Type B pancreatic cell (in vitro differentiated cells): ENCODE measurements at regions not wholly inside any gene's neighbourhood (a gene's known extent, or its start where the extent isn't known, plus 50 kb on each side); places are given as distances from the start of the nearest gene placed in this dataset.
A peak's percentile ranks its signal among the peaks of the same experiment; 100 is the strongest.

Experiments used
- DNase-seq: peaks from one replicate; pipeline ENCODE4 v3.0.0; 2021; ENCODE audit warnings: mixed read lengths; ENCODE audit not compliant: unreplicated experiment; ENCODE audit errors: extremely low spot score
- H3K27ac Mint-ChIP-seq: 2 replicates; pipeline ENCODE4 v1.8.0; 2021; ENCODE audit warnings: mild to moderate bottlenecking, mixed read lengths
- H3K27me3 Mint-ChIP-seq: 2 replicates; pipeline ENCODE4 v1.8.0; 2021; ENCODE audit warnings: mixed read lengths
- H3K36me3 Mint-ChIP-seq: 2 replicates; pipeline ENCODE4 v1.8.0; 2021; ENCODE audit warnings: mixed read lengths
- H3K4me1 Mint-ChIP-seq: one replicate; pipeline ENCODE4 v1.8.0; 2021; ENCODE audit warnings: mixed read lengths; ENCODE audit not compliant: unreplicated experiment
- H3K4me3 Mint-ChIP-seq: 2 replicates; pipeline ENCODE4 v1.8.0; 2021; ENCODE audit warnings: mild to moderate bottlenecking, mixed read lengths
- H3K9me3 Mint-ChIP-seq: 2 replicates; pipeline ENCODE4 v1.8.0; 2021; ENCODE audit warnings: mixed read lengths
- TF ChIP-seq, protein P1 (sequence below): fragments of 200-600 bp; sonication (generic); conservative IDR thresholded peaks from 2 replicates; pipeline ENCODE4 v1.5.0; 2021; ENCODE audit warnings: antibody characterized with exemption, mild to moderate bottlenecking

GRCh38 chr16:86732621-86733295 is 154.4 kb downstream of the FOXL1 start:
- H3K4me3 Mint-ChIP-seq = peak overlapping the region; percentile 43
- TF ChIP-seq, protein P1, sequence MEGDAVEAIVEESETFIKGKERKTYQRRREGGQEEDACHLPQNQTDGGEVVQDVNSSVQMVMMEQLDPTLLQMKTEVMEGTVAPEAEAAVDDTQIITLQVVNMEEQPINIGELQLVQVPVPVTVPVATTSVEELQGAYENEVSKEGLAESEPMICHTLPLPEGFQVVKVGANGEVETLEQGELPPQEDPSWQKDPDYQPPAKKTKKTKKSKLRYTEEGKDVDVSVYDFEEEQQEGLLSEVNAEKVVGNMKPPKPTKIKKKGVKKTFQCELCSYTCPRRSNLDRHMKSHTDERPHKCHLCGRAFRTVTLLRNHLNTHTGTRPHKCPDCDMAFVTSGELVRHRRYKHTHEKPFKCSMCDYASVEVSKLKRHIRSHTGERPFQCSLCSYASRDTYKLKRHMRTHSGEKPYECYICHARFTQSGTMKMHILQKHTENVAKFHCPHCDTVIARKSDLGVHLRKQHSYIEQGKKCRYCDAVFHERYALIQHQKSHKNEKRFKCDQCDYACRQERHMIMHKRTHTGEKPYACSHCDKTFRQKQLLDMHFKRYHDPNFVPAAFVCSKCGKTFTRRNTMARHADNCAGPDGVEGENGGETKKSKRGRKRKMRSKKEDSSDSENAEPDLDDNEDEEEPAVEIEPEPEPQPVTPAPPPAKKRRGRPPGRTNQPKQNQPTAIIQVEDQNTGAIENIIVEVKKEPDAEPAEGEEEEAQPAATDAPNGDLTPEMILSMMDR = no peak
- no peak for DNase-seq
- H3K4me1 Mint-ChIP-seq = peaks cover 48% of the 10 kb centered on the region
- H3K27me3 Mint-ChIP-seq = peaks cover 87% of the 10 kb centered on the region
- no peaks in the 10 kb centered on the region for H3K9me3 Mint-ChIP-seq
- peak overlapping the region; percentile 19 for H3K27ac Mint-ChIP-seq
- no peaks in the 10 kb centered on the region for H3K36me3 Mint-ChIP-seq

DNA sequence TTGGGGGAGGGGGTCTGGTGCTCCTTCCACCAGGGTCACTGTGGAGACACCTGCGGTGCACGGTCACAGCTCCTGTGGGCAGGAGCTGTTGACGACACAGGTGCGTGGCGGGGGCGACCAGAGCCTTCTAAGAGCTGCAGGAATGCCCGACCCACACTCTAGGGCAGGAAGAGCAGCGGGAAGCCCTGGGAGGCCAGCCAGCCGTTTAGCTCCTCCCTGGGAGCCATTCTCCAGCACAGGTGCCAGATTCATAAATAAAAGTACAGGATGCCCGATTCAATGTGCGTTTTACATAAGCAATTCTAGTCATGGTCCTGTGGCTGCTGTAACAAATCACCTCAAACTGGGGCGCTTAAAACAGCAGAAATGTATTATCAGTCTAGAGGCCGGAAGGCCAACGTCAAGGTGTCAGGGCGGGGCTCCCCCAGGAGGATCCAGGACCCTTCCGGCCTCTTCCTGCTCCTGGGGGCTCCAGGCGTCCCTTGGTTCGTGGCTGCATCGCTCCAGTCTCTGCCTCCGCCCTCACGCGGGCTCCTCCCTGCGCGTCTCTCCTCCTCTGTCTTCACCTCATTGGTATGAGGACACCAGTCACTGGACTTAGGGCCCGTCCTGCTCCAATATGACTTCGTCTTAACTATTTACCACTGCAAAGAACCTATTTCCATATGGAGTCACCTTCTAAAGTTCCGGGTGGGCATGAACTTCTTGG is 155.4 kb downstream of the FOXL1 start:
- peak overlapping the region; percentile 68 for H3K4me3 Mint-ChIP-seq
- H3K27me3 Mint-ChIP-seq = peaks cover 81% of the 10 kb centered on the region
- DNase-seq = no peak
- peaks cover under 1% of the 10 kb centered on the region for H3K9me3 Mint-ChIP-seq
- H3K4me1 Mint-ChIP-seq = peaks cover 48% of the 10 kb centered on the region
- TF ChIP-seq, protein P1 = no peak
- no peaks in the 10 kb centered on the region for H3K36me3 Mint-ChIP-seq
- no peak overlapping the region for H3K27ac Mint-ChIP-seq

DNA sequence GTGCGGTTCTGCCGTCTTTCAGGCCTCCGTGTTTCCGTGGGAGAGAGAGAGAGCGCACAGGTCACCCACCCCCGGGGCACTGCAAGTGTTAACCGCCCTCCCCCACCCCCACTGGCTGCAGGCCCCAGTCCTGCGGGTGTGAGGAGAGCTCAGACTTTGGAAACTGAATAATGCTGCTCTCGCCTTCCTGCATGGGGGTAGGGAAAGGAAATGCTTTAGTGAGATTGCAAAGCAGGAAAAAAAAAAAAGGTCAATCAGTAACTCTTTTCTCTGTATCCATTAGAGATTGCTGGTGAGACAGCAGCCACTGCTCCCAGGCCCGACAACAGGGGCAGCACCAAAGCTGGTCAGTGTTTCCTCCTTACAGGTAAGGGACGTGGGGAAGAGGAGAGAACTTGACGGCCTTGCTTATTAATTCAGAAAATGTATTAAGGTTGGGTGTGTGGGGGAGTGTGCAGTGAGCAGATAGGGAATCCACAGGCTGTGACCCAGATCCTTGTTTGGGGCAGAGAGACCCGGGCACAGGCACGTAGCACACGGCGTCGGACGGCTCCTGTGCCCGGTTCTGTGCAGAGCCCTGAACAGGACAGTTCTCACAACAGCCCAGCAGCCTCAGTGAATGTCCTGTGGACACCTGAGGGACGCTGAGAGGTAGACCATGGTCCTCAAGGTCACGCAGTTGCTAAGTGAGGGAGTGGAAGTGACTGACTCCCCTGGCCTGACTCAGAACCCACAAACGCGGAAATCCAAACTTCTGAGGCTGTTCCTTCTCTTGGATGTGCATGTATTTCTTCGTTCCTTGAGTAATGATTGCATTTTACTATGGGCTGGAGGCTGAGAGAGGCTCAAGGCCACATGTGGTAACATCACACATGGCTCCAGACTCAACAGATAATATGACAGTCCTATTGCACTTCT is 156.5 kb downstream of the FOXL1 start:
- TF ChIP-seq, protein P1 = no peak
- Mint-ChIP-seq H3K27me3 (peaks cover 86% of the 10 kb centered on the region), H3K27ac (no peak overlapping the region), H3K36me3 (no peaks in the 10 kb centered on the region), H3K4me3 (peak overlapping the region; percentile 47), H3K4me1 (peaks cover 46% of the 10 kb centered on the region), H3K9me3 (peaks cover 5% of the 10 kb centered on the region)
- no peak for DNase-seq

DNA sequence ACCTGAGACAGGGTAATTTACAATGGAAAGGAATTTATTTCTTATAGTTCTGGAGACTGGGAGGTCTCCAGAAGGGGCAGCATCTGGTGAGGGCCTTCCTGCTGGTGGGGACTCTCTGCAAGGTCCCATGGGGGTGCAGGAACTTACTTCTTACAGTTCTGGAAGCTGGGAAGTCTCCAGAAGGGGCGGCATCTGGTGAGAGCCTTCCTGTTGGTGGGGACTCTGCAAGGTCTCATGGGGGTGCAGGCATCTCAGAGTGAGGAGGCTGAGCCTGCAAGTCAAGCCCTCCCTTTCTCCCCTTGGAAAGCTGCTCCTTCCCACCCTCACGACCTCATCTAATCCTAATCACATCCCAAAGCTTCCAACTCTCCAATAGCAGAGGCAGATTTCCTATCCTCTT is 157.4 kb downstream of the FOXL1 start:
- H3K27ac Mint-ChIP-seq = no peak overlapping the region
- H3K4me3 Mint-ChIP-seq = no peak overlapping the region
- H3K27me3 Mint-ChIP-seq = peaks cover 81% of the 10 kb centered on the region
- H3K9me3 Mint-ChIP-seq = peaks cover 5% of the 10 kb centered on the region
- peaks cover 45% of the 10 kb centered on the region for H3K4me1 Mint-ChIP-seq
- TF ChIP-seq, protein P1 = no peak
- DNase-seq = no peak
- no peaks in the 10 kb centered on the region for H3K36me3 Mint-ChIP-seq

GRCh38 chr16:86736502-86736901 is 158.2 kb downstream of the FOXL1 start:
- peaks cover 50% of the 10 kb centered on the region for H3K4me1 Mint-ChIP-seq
- H3K27ac Mint-ChIP-seq = no peak overlapping the region
- peaks cover 73% of the 10 kb centered on the region for H3K27me3 Mint-ChIP-seq
- H3K36me3 Mint-ChIP-seq = no peaks in the 10 kb centered on the region
- H3K4me3 Mint-ChIP-seq = no peak overlapping the region
- no peak for DNase-seq
- TF ChIP-seq, protein P1 = no peak
- H3K9me3 Mint-ChIP-seq = peaks cover 5% of the 10 kb centered on the region
